ENCODE measurements at regions not wholly inside any gene's neighbourhood (a gene's known extent, or its start where the extent isn't known, plus 50 kb on each side); places are given as distances from the start of the nearest gene placed in this dataset.

DNA sequence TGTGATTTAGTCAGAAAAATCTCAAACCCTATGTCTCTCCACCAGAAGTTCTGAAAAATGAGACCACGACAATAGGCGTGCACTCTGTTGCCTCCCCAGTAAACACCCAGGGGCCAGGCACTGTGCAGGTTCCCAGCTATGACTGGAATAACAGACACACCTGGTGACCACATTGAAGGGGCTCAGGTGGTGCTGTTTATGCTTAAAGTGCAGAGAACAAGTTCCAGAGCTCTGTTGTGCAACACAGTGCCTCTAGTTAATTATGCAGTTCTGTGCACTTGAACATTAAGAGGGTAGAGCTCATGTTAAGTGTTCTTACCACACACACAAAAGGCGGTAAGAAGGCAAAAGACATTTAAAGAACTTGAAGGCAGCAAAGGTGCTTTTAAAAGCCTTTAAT, 52.6 kb upstream of the AFF3 start:
- TF ChIP-seq HDAC1 (IDR thresholded peaks at IDR 0.05) (no peak), ESRRA (IDR thresholded peaks at IDR 0.05; ENCODE audit: borderline replicate concordance, low read depth) (no peak)
- TF ChIP-seq, protein P1, sequence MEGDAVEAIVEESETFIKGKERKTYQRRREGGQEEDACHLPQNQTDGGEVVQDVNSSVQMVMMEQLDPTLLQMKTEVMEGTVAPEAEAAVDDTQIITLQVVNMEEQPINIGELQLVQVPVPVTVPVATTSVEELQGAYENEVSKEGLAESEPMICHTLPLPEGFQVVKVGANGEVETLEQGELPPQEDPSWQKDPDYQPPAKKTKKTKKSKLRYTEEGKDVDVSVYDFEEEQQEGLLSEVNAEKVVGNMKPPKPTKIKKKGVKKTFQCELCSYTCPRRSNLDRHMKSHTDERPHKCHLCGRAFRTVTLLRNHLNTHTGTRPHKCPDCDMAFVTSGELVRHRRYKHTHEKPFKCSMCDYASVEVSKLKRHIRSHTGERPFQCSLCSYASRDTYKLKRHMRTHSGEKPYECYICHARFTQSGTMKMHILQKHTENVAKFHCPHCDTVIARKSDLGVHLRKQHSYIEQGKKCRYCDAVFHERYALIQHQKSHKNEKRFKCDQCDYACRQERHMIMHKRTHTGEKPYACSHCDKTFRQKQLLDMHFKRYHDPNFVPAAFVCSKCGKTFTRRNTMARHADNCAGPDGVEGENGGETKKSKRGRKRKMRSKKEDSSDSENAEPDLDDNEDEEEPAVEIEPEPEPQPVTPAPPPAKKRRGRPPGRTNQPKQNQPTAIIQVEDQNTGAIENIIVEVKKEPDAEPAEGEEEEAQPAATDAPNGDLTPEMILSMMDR (IDR thresholded peaks at IDR 0.05 in 2 of 3, conservative IDR thresholded peaks at IDR 0.05 in 1 of 3; ENCODE audit: insufficient read depth in 2 of 3, low read depth in 1 of 3, low read length in 3 of 3), result no peak
